DOHH2 (cell line): ENCODE measurements at regions not wholly inside any gene's neighbourhood (a gene's known extent, or its start where the extent isn't known, plus 50 kb on each side); places are given as distances from the start of the nearest gene placed in this dataset.

Experiments used
- CTCF ChIP-seq: fragments of 200-600 bp; sonication (generic); IDR thresholded peaks from one replicate; pipeline ENCODE4 v1.5.1; 2014; ENCODE audit warnings: antibody characterized with exemption, mild to moderate bottlenecking, low read depth, low read length; ENCODE audit not compliant: poor library complexity, severe bottlenecking
- EZH2phosphoT487 ChIP-seq: fragments of 200-600 bp; sonication (generic); IDR thresholded peaks from 2 replicates; pipeline ENCODE4 v1.6.1; 2017; ENCODE audit warnings: borderline replicate concordance, mild to moderate bottlenecking, antibody characterized with exemption, low read length, moderate library complexity, mixed read lengths

- TF ChIP-seq CTCF (no peak), EZH2phosphoT487 (no peak)
Measured at GRCh38 chr17:11177340-11177739, 63.7 kb upstream of the SHISA6 start.
